ENCODE measurements at regions not wholly inside any gene's neighbourhood (a gene's known extent, or its start where the extent isn't known, plus 50 kb on each side); places are given as distances from the start of the nearest gene placed in this dataset.

DNA sequence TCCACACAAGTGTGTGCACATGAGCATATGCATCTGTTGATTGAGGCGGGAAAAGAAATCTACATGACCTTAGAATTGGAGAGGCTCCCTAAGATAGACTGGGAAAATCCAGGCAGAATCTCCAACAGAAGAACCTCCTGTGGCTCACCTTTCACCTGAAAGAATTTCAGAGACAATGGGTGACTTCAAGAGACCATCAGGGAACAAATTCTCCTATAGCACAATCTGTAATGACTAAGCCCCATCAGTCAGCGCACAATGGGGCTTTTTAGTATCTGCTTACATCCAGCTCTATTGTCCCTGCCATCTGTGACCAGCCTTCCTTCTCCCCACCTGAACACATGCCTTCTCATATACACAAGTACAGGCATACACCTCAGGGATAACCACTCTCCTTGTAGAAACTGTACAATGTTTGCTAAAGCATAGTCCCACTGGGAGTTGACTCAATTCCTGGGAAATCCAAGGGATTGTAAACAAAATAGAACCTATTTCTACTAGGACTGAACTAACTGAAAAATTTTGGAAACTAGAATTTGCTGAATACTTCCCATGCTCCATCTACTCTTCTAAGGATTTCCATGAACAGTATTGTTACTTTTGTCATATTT, 150.8 kb upstream of the STXBP5 start:
- no peak overlapping the region for H3K4me3 ChIP-seq (ENCODE audit: low read depth, low read length)

DNA sequence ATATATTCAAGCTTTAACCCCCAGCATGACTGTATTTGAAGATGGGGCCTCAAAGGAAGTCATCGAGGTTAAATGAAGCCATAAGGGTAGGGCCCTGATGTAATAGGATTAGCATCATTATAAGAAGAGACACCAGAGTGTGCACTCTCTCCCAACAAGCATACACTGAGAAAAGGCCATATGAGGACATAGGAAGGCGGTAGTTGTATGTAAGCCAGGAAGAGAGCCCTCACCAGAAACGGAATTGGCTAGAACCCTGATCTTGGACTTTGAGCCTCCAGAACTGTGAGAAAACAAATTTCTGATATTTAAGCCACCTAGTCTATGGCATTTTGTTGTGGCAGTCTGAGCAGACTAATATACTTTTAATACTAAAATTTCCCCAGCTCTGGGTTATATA, 150.1 kb upstream of the STXBP5 start:
- H3K4me3 ChIP-seq (ENCODE audit: low read depth, low read length) = no peak overlapping the region
- TF ChIP-seq, protein P1, sequence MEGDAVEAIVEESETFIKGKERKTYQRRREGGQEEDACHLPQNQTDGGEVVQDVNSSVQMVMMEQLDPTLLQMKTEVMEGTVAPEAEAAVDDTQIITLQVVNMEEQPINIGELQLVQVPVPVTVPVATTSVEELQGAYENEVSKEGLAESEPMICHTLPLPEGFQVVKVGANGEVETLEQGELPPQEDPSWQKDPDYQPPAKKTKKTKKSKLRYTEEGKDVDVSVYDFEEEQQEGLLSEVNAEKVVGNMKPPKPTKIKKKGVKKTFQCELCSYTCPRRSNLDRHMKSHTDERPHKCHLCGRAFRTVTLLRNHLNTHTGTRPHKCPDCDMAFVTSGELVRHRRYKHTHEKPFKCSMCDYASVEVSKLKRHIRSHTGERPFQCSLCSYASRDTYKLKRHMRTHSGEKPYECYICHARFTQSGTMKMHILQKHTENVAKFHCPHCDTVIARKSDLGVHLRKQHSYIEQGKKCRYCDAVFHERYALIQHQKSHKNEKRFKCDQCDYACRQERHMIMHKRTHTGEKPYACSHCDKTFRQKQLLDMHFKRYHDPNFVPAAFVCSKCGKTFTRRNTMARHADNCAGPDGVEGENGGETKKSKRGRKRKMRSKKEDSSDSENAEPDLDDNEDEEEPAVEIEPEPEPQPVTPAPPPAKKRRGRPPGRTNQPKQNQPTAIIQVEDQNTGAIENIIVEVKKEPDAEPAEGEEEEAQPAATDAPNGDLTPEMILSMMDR (IDR thresholded peaks at IDR 0.05; ENCODE audit: low read depth, low read length) = no peak

More for the DNA sequence above, 150.8 kb upstream of the STXBP5 start:
- TF ChIP-seq, protein P1 (IDR thresholded peaks at IDR 0.05; ENCODE audit: low read depth, low read length) = no peak

DNA sequence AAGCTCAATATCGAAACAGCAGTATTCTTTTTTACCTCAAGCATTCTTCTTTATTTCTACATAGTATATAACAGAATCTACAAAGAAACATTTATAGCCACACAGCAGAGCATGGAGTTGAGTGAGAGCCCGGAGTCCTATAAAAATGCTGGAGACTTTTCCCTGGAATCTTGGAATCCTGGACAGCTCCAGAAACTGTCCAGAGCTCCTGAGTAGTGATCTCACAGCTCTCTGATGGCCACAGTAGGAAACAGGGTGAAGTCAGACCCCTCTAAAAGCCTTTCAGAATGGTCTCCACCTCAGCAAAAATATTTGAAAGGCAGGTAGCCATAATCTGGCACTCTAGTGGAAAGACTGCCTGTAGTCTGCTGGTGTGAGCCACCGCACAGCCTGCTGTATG, 149.3 kb upstream of the STXBP5 start:
- no peak overlapping the region for H3K4me3 ChIP-seq (ENCODE audit: low read depth, low read length)
- TF ChIP-seq, protein P1 (IDR thresholded peaks at IDR 0.05; ENCODE audit: low read depth, low read length) = no peak

DNA sequence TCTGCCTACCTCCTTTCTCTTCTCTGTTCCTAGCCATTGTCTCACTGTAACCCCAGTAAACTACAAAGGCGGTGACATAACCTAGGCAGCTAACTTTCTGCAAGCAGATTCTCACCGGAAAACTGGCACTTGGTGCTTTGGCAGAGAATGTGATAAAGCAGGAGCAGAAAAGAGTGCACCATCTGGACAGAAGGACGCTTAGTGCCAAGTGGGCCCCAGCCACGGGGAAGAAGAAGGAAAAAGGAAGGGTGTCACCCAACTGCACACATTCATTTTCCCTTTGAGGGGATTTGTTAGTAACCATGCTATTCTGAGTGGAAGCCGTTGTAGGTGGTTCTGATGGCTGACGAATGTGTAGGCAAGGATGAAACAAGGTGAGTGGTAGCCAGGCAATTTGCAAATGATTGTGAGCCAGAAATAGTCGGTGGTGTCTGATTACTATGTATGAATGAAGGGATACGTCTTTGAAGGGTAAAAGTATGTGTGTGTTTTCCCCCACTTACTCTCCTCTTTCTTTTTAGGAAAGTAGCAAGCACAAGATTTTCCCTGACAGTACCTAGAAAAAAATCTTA, 148.3 kb upstream of the STXBP5 start:
- no peak overlapping the region for H3K4me3 ChIP-seq (ENCODE audit: low read depth, low read length)
- TF ChIP-seq, protein P1 (IDR thresholded peaks at IDR 0.05; ENCODE audit: low read depth, low read length) = no peak

DNA sequence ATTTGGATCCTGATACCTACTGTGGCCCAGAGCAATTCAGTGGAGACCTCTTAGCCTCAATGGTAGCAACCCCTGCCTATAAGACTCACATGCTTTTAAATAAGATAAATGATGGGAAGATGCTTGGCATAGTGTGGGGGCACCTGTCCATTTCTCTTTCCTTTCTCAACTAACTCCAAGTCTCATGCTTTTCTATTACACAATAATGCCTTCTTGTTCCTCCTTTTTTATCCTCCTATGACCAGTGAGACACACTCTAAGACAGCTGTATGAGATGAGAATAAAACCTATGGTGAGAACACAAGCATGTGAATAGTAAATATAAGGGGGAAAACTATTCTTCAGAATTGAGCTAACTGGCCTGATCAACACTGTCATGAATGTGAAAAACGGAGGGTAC, 147.0 kb upstream of the STXBP5 start:
- H3K4me3 ChIP-seq (ENCODE audit: low read depth, low read length) = no peak overlapping the region

DNA sequence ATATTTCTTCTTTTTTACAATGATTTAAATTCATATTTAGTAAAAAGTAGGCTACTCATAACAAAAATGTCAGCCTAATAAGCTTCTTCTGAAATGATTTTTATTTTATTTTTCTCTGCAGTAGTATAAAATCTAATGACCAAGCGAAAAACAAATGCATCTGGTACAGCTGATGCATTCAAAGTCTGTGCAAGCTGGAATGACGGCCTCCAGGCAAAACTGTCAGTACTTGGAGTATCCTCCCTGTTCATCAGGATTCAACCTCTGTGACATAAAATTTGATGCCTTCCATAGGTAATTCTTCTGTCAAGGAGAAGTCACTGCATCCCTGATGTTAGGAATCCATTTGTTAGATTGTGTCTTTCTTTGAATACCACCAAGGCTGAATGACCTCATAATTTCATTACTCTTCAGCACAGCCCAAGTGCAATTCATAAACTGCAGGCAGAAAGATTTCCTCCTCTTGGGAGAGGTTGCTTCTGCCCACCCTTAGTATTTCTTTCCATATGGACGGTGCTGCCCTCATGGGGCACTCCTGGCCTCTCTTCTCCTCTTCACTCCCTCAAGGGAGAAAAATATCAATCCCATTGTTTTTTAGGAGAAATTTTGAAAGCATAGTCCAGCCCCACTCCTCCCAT, 146.4 kb upstream of the STXBP5 start:
- H3K4me3 ChIP-seq (ENCODE audit: low read depth, low read length) = no peak overlapping the region
- TF ChIP-seq, protein P1 (IDR thresholded peaks at IDR 0.05; ENCODE audit: low read depth, low read length) = no peak

More for the DNA sequence above, 147.0 kb upstream of the STXBP5 start:
- TF ChIP-seq, protein P1 (IDR thresholded peaks at IDR 0.05; ENCODE audit: low read depth, low read length) = no peak

DNA sequence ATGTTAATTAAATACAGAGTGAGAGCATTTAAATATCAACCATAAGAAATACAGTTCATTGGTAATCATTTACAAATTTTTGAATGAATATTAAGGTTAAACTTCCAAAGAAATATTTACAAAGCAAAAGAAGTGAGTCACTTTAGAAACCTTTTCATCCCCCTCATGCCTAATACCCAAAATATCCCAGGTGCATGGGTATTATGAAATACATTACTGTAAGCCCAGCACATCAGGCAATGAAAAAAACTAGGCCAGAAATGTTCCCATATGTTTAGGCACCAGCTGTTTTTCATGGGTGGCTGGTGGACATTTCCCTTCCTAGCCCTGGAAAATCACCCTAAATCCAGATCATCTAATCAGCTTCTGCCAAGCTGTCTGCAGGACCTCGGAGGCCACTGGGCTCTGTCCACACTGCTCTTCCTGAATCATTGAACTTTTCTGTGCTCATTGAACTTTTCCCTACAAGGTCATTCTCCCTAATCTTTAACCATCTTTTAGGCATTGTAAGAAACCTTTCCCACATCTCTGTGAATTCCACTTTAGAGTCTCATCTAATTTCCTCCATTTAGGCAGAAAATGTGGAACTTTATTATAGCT, 145.3 kb upstream of the STXBP5 start:
- TF ChIP-seq, protein P1 (IDR thresholded peaks at IDR 0.05; ENCODE audit: low read depth, low read length) = no peak
- H3K4me3 ChIP-seq (ENCODE audit: low read depth, low read length) = no peak overlapping the region

Measured in WI38 (cell line).